HG02943 (cell line): ENCODE measurements at regions not wholly inside any gene's neighbourhood (a gene's known extent, or its start where the extent isn't known, plus 50 kb on each side); places are given as distances from the start of the nearest gene placed in this dataset.
"Not testable (repeated sequence)": the region's sequence is repeated elsewhere in the genome, so short reads cannot be mapped to it uniquely, and the experiment has no call there.

ENCODE experiments used
- ATAC-seq: cut with Tn5 transposase; IDR thresholded peaks from one replicate; pipeline ENCODE4 v1.9.1; 2021; ENCODE audit warnings: mild to moderate bottlenecking, low read depth, moderate library complexity; ENCODE audit not compliant: unreplicated experiment

DNA sequence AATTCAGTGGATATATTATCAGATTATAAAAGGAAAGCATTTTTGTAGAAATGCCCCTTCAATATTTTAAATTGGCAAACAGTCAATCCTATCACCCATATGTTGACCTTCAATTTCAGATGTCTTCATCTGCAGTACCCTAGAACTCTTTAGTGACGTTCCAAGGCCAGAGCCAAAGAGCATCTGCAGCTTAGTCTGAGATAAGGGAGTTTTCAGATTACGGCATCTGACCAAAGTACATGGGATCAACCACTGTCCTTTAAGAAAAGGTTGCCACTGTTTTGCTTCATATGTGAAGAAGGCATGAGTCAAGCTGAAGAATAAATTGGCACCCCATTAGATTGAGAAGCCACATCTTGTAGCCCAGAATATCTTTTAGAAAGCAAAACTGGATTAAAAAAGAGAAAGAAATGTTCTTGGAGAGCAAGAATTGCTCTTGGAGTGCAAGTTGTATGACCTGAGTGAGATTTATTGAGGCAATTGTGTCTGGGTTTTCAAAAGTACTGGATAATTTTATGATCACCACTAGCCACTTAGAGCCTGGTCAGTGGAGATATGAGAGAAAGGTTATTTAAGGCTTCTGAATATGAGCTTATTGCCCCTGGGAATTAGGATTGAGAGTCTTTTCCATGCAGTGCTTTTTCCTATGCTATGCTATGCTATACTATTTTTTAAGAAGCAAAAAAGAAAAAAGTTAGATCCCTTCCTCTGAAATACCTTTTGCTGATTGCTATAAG is 251.9 kb upstream of the NR3C2 start:
- no peak for ATAC-seq

DNA sequence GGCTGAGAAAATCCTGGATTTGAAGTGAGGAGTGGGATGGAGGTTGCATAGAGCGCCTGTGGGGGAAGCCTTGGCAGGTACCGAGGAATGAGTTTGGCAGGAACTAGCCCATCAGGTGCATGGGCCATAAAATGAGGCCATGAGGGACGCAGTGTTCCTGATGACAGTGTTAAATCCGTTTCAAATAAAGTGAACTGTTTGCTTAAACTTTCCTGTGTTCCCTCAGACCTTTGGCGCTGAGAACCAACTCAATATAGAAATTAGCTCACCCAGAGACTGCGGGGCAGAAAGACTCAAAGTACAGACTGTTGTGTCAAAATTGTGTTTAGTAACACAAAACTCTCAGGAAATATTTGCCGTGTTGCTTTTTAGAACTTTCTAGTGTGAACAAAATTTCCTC is 250.0 kb upstream of the NR3C2 start:
- ATAC-seq: no peak

DNA sequence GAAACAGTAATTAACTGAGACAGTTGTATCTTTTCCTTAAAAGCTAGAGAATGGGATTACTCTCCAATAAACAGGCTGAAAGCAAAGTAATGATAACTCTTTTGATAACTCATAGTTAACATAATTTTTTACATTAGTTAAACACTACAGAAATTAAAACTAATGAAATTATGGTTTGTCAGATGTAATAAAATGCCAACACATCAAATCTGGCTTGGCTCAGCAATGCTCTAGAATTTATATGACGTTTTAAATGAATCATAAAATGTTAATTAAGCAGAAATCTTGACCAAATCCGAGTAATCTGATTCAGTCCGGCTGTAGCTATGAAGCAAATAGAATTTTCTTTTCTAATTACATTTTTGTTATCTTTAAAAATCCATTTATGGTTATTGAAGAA is 244.2 kb upstream of the NR3C2 start:
- ATAC-seq: no peak

DNA sequence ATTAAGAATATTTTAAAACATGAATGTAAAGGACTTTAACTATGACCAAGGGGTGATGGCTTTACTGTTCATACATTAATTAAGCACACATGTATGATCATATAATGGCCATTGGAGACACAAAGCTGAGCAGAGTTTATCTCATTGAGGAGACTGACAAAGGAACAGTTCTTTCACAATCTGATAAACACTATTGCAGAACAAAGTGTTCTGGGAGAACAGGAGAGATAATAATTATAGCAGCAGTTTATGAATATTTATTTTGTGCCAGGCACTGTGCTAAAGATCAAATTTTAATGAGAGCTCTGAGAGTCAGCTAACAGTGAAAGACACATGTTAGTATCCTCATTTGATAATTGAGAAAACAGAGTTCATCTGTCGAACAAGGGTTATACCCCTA is 242.4 kb upstream of the NR3C2 start:
- no peak for ATAC-seq

DNA sequence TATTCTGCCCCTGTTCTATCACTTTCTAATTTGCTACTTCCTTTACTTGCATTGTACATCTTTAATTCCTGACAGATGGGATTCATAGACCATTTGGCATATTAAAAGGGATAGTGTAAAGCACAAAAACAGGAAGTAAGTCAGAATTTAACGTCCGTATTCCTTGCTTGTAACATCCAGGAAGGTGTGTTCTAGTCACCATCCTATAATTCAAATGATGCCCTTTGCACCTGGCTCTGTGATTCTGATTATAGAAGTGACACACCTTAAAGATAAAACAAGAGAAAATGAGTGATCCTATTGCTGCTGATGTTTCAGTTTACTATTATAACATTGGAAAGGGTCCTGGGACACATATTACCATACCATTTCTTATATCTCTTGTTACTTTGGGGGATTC is 238.7 kb upstream of the NR3C2 start:
- no peak for ATAC-seq

DNA sequence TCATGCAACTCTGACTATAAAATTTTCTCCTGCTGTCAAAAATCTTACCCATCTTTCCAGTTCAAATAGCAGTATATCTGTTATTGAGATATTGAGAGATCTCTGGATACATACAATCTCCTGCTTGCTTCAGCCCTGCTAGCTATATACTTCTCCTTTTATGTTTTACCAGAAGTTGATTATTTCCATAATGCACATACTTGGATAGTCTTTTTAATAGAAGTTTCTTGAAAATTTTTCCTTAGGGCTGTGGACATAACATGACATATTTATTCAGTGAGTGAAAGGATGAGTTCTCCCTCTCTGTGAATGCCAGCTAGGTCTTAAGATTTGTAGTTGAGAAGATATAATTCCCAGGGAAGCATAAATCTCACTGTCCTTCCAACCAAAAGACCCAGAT is 234.1 kb upstream of the NR3C2 start:
- ATAC-seq: no peak

DNA sequence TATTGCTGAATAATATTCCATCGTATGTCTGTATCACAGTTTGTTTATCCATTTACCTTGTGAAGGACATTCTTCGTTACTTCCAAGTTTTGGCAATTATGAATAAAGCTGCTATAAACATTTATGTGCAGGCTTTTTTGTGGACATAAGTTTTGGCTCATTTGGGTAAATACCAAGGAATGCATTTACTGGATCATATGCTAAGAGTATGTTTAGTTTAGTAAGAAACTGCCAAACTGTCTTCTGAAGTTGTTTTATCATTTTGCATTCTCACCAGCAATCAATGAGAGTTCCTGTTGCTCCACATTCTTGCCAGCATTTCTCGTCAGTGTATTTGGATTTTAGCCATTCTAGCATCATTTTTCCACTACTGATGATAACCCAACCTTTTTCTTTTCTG is 232.7 kb upstream of the NR3C2 start:
- ATAC-seq: no peak

DNA sequence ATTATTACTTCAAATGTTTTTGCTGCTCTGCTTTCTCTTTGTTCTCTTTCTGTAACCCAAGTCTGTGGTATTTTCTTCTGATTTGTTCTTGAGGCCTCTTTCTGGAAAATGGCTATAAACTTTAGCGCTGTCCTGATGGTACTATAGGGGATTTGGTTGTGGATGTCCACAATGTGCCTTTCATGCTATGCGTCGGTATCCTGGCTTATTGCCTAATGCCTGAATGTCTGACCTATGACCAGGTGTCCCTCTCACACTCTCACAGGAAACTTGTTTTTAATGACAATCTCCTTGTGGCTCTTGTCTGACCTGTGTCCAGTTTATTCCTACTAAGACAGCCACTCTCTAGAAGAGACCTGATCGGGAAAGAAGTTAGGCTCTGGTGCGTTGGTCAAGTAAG is 222.4 kb upstream of the NR3C2 start:
- no peak for ATAC-seq

DNA sequence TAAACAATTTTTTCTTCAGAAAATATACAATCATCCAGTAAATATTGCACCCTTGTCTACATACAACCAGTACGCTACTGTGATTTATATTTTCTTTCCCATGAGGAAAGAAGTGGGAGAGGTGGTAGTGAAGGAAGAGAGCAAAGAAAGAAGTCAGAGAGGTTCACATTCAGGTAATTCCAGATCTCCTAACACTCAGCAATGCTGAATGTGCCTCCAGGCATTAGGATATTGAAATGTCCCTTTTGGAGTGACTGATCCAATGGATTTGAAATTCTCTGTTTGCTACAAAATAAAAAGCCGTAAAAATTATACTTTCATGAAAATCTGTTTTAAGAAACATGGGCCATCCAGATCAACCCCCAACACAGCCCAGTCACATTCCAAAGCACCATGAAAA is 211.9 kb upstream of the NR3C2 start:
- ATAC-seq: no peak

DNA sequence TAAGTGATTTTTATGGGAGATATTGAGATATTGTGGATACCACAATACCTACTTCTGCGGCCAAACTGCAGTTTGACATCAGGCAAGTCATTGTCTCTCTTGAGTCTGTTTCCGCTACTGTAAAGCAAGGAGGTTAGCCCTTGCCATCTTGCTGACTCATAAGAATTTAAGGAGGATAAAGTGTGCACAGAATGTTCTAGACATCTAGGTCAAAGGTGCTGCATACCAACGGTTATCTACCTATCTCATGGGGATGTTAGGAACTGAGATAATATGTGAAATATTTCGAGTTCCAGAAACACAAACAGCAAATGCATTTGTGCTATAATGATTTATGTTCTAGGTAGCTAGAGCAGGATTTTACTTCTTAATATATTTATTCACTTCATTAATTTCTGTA is 211.5 kb upstream of the NR3C2 start:
- ATAC-seq: no peak

DNA sequence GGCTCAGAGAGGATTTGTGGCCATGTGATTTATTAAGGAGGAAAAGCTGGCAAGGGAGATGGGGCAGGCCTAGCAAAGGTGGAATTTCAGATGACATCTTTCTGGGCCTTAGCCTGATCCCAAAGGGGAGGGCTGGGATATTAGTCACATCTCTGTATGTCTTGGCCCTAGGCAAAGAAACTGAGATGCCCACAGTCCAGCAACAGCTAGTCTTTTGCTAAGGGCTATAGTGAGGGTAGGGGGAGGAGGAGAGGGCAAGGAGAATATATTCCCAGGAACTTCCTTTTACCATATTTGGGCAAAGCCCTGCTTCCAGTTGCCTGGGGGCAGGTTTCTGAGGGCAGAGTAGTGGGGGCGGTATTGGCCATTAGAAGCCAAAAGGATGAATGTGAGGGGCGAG is 209.8 kb upstream of the NR3C2 start:
- ATAC-seq: no peak

DNA sequence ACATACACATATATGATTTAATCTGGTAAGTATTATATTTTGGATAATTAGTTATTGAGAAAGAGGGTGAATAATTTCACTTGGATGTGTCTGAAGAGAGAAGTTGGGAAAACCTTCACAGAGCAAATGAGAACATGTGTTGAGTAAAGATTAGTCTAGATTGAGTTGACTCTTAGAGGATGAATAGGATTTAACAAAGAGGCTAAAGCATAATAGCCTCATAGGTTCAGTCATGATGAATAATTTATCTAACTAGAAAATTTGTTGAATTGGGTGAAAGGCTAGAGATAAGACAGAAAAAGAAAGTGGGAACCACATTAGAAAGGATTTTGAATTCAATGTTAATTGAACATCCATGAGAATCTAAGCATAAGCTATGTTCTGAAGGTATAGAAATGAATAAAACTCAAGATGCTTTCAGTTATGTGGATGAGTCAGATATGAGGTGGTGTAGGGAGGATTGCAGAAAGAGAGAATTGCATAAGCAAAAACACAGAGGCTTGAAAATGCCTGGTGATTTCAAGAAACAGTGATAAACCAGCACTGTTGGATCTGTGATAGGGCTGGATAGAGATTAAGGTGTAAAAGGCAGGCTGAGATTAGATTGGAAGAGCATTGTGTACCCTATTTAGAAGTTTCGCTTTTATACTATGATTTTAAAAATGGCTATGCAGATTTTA is 207.6 kb upstream of the NR3C2 start:
- ATAC-seq: no peak

DNA sequence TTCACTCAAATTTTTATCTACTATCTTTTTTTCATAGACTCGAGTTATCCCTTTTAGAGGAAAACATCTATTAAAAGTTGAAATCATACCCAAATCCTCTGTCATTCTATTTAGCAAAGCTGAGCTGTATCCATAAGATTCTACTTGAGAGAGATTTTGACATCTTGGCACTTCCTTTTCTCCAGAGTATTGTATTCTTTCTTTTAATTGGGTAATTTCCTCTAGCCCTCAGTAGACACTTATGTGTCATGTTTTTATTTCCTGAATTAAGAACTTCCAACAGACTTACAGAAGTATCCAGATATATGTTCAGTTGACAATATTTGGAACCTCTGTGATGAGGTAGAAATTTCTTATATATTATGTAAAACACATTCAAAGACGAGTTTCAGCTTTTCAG is 201.6 kb upstream of the NR3C2 start:
- ATAC-seq: no peak

DNA sequence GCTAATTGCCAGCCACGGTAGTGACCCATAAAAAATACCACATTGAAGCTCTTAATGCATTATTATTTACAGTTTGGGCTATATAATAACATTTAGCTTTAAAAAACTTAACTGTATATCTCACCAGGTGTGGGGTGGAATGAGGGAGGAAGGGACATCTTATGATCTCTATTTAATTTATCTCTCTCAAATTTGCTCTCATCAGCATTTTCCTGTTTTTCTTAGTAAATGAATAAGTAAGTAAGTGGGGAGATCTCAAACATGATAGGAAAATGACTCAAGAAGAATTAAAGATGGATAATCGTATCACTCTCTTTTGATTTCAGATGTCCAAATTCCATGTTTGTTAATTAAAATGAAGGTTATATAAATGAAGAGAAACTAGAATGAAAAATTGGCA is 200.7 kb upstream of the NR3C2 start:
- no peak for ATAC-seq

DNA sequence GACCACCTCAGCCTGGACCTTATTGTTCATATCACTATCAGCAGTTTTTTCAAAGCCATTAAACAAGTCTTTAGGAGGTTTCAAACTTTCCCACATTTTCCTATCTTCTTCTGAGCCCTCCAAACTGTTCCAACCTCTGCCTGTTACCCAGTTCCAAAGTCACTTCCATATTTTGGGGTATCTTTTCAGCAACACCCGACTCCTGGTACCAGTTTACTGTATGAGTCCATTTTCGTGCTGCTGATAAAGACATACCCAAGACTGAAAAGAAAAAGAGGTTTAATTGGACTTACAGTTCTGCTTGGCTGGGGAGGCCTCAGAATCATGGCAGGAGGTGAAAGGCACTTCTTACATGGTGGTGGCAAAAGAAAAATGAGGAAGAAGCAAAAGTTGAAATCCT is 195.9 kb upstream of the NR3C2 start:
- not testable (repeated sequence) for ATAC-seq

DNA sequence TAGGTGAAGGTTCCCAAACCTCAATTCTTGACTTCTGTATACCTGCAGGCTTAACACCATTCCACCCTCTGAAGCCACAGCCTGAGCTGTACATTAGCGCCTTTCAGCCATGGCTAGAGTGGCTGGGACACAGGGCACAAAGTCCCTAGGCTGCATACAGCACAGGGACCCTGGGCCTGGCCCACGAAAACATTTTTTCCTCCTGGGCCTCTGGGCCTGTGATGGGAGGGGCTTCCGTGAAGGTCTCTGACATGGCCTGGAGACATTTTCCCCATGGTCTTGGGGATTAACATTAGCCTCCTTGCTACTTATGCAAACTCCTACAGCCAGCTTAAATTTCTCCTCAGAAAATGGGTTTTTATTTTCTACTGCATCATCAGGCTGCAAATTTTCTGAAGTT is 195.2 kb upstream of the NR3C2 start:
- not testable (repeated sequence) for ATAC-seq

DNA sequence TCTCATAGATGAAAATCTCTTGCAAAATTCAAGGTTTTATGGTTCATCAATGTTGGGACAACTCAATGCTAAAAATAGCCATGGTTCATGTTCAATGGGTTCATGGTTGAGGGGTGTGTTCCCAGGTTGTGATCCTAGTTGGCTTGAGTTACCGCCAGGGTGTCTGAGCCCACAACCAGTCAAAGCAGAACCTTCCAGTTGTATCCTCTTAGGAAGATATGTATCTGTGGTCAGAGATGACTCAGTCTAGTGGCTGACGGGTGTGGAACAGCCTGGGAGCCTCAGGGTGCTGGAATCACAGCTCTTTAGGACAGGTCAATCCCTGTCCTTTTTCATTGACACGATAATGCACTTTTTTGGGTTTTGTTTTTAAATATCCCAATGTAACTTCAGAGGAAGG is 192.3 kb upstream of the NR3C2 start:
- ATAC-seq: no peak

DNA sequence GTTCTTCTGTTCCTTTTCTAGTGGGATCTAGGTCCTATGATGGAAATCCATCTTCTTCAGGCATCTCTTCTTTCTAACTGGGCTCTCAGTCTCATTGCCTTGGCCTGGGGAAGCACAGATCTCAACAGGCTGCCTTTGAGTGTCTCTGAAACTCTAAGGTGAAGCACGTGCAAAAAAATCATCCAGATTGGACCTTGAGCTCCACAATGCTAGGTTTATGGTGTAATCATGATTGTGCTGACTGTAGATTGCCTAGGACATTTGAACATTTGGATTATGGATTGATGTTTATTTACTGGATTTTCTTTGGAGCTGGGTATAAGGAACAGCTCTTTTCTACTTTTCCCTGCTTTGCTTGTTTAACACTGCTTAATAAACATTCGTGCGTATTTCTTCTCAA is 191.5 kb upstream of the NR3C2 start:
- no peak for ATAC-seq

DNA sequence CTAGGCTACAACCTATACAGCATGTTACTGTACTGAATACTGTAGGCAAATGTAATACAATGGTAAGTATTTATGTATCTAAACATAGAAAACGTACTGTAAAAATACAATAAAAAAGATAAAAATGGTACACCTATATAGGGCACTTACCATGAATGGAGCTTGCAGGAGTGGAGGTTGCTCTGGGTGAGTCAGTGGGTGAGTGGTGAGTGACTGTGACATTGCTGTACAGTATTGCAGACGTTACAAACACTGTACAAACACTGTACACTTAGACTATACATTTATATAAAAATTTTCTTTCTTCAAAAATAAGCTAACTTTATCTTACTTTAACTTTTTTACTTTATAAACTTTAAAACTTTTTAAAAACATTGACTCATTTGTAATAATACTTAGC is 190.3 kb upstream of the NR3C2 start:
- no peak for ATAC-seq

DNA sequence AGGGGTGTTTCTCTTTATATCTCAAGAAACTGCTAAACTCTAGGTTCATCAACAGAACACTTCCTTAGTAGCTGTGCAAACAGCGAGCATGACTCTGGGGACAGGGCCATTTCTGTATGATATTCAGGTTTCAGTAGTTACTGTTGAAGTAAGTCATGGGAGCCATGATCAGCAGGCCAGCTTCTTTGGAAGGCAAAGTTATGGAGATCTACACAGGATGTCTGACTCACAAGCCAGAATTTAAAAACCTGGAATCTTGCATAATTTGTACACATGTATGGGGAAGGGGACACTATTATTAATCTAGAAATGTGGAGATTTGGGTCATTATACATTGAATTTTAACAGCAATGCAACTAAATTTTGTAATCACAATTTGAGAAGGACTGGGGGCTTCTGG is 187.8 kb upstream of the NR3C2 start:
- no peak for ATAC-seq

DNA sequence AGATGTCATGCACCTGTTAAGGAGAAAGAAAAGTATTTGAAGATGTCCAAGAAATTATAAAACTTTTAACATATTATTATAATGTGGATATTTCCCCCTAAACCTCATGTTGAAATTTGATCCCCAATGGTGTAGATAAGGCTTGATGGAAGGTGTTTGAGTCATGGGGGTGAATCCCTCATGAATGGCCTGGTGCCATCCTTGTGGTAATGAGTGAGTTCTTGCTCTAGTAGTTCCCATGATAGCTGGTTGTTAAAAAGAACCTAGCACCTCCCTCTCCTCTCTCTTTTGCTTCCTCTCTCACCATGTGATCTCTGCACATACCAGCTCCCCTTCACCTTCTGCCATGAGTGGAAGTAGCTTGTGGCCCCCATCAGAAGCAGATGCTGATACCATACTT is 176.6 kb upstream of the NR3C2 start:
- no peak for ATAC-seq

DNA sequence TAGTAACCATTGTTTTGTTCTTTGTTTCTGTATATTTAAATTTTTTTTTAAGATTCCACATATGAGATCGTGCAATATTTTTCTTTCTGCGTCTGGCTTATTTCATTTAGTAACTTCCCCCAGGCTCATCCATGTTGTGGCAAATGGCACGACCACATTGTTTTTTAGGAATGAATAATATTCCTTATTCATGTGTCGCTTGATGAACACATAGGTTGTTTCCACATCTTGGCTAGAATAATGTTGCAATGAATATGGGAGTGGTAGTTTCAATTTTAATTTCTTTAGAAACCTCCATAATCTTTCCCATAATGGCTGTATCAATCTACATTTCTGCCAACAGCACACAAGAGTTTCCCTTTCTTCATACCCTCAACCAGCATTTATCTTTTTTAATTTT is 166.8 kb upstream of the NR3C2 start:
- ATAC-seq: no peak
